ENCODE measurements at regions not wholly inside any gene's neighbourhood (a gene's known extent, or its start where the extent isn't known, plus 50 kb on each side); places are given as distances from the start of the nearest gene placed in this dataset.

- Histone ChIP-seq H3K9me3 (ENCODE audit: low read length) (no peaks in the 10 kb centered on the region), H3K4me3 (ENCODE audit: low read depth, low read length, poor library complexity, severe bottlenecking) (no peak overlapping the region), H3K4me2 (ENCODE audit: low read length) (no peak overlapping the region), H3K4me1 (ENCODE audit: insufficient read depth, low read length, poor library complexity, severe bottlenecking) (no peaks in the 10 kb centered on the region), H2AFZ (ENCODE audit: low read length) (no peak overlapping the region), H3K27ac (ENCODE audit: low read depth, low read length, poor library complexity, severe bottlenecking) (no peak overlapping the region), H3K9me2 (ENCODE audit: insufficient read depth, low read length) (no peaks in the 10 kb centered on the region), H4K20me1 (ENCODE audit: insufficient read depth, low read length) (no peaks in the 10 kb centered on the region), H3K36me3 (ENCODE audit: insufficient read depth, low read length) (no peaks in the 10 kb centered on the region), H3K79me2 (ENCODE audit: insufficient read depth, low read depth, low read length) (no peaks in the 10 kb centered on the region)
- ChIA-PET POLR2A (no interaction called here), CTCF (ENCODE audit: unreplicated experiment) (no interaction called here)
- no TSS peak for BruUV-seq (replicated peaks)
- intact Hi-C loops (cut with micrococcal nuclease; ENCODE audit: unreplicated experiment): no loop called here
- DNase-seq (ENCODE audit: low spot score): no peak
- no peak for TF ChIP-seq EZH2phosphoT487 (IDR thresholded peaks at IDR 0.05; ENCODE audit: borderline replicate concordance, low read depth, low read length)
- TF ChIP-seq CTCF (conservative IDR thresholded peaks at IDR 0.05; ENCODE audit: low read length): no peak
Observed at GRCh38 chr3:159144472-159144871, 342.6 kb downstream of the MFSD1 start.

- POLR2A ChIA-PET: interaction anchor here (0.7 kb wide), 1 partner anchor 74 kb away, joined by 4 read pairs; no protein-coding TSS in a partner anchor
- DNase-seq (ENCODE audit: low spot score): no peak
- Histone ChIP-seq H3K36me3 (ENCODE audit: insufficient read depth, low read length) (no peaks in the 10 kb centered on the region), H3K9me2 (ENCODE audit: insufficient read depth, low read length) (no peaks in the 10 kb centered on the region), H3K27ac (ENCODE audit: low read depth, low read length, poor library complexity, severe bottlenecking) (no peak overlapping the region), H3K4me1 (ENCODE audit: insufficient read depth, low read length, poor library complexity, severe bottlenecking) (no peaks in the 10 kb centered on the region), H3K4me3 (ENCODE audit: low read depth, low read length, poor library complexity, severe bottlenecking) (no peak overlapping the region), H2AFZ (ENCODE audit: low read length) (no peak overlapping the region), H3K9me3 (ENCODE audit: low read length) (no peaks in the 10 kb centered on the region), H4K20me1 (ENCODE audit: insufficient read depth, low read length) (no peaks in the 10 kb centered on the region), H3K79me2 (ENCODE audit: insufficient read depth, low read depth, low read length) (no peaks in the 10 kb centered on the region), H3K4me2 (ENCODE audit: low read length) (no peak overlapping the region)
- intact Hi-C loops (cut with micrococcal nuclease; ENCODE audit: unreplicated experiment): no loop called here
- CTCF ChIA-PET (ENCODE audit: unreplicated experiment): no interaction called here
- BruUV-seq (replicated peaks): no TSS peak
- no peak for TF ChIP-seq CTCF (conservative IDR thresholded peaks at IDR 0.05; ENCODE audit: low read length)
- TF ChIP-seq EZH2phosphoT487 (IDR thresholded peaks at IDR 0.05; ENCODE audit: borderline replicate concordance, low read depth, low read length): no peak
Observed at GRCh38 chr3:159144891-159145290, 343.0 kb downstream of the MFSD1 start.

GRCh38 chr3:159146392-159146791, 344.5 kb downstream of the MFSD1 start:
- no TSS peak for BruUV-seq (replicated peaks)
- H3K4me1 ChIP-seq (ENCODE audit: insufficient read depth, low read length, poor library complexity, severe bottlenecking): no peaks in the 10 kb centered on the region
- no peak overlapping the region for H2AFZ ChIP-seq (ENCODE audit: low read length)
- no peak overlapping the region for H3K4me3 ChIP-seq (ENCODE audit: low read depth, low read length, poor library complexity, severe bottlenecking)
- H3K9me3 ChIP-seq (ENCODE audit: low read length): no peaks in the 10 kb centered on the region
- H3K79me2 ChIP-seq (ENCODE audit: insufficient read depth, low read depth, low read length): no peaks in the 10 kb centered on the region
- intact Hi-C loops (cut with micrococcal nuclease; ENCODE audit: unreplicated experiment): no loop called here
- CTCF ChIA-PET (ENCODE audit: unreplicated experiment): no interaction called here
- H3K36me3 ChIP-seq (ENCODE audit: insufficient read depth, low read length): no peaks in the 10 kb centered on the region
- H3K27ac ChIP-seq (ENCODE audit: low read depth, low read length, poor library complexity, severe bottlenecking): no peak overlapping the region
- POLR2A ChIA-PET: interaction anchor here (1.1 kb wide), 1 partner anchor 14 kb away, joined by 3 read pairs; no protein-coding TSS in a partner anchor
- no peak for DNase-seq (ENCODE audit: low spot score)
- H4K20me1 ChIP-seq (ENCODE audit: insufficient read depth, low read length): no peaks in the 10 kb centered on the region
- H3K4me2 ChIP-seq (ENCODE audit: low read length): no peak overlapping the region
- TF ChIP-seq CTCF (conservative IDR thresholded peaks at IDR 0.05; ENCODE audit: low read length): no peak
- TF ChIP-seq EZH2phosphoT487 (IDR thresholded peaks at IDR 0.05; ENCODE audit: borderline replicate concordance, low read depth, low read length): no peak
- H3K9me2 ChIP-seq (ENCODE audit: insufficient read depth, low read length): no peaks in the 10 kb centered on the region

Measured in OCI-LY7 (cell line).